ENCODE measurements at regions not wholly inside any gene's neighbourhood (a gene's known extent, or its start where the extent isn't known, plus 50 kb on each side); places are given as distances from the start of the nearest gene placed in this dataset.

DNA sequence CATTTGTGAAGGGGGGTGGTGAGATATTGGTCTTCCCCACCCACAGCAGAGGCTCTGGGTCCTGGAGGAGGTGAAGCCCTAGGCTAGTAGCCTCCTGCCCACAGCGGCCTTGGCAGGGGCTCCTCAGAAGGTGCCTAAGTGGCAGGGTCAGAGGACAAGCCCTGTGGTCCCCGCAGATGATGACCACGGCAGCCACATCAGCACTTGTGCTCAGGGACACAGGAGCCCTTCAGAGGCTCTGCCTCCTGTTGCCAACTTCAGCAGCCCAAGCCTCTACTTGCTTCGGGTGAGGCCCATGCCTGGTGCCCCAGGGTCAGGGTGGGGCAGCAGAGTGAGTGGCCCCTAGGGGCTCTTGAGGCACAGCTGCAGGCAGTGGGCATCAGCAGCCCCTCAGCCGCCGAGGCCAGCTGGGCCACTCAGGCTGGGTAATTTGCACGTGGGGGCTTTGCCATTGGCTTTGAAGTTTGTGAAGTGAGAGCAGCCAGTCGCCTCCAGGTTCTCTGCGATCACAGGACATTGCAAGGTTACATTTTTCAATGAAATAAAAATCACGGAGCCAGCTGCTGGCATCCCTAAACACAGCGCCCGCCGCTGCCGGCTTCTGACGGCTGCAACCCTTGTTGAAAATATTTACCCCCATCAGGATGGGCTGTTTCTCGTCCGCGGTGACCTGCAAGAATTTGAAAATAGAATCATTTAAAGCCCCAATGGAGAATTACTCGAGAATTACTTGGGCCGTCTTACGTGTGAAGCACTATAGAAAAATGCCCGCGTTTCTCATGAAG is 108.5 kb downstream of the HMX1 start:
- Histone ChIP-seq H3K18ac (ENCODE audit: low read length) (no peak overlapping the region), H3K79me1 (ENCODE audit: low read depth, low read length) (no peaks in the 10 kb centered on the region), H3K4ac (ENCODE audit: low read length) (no peak overlapping the region), H3K4me3 (ENCODE audit: low read length in 2 of 2) (no peak overlapping the region), H2BK12ac (ENCODE audit: low read length) (no peak overlapping the region), H2AK5ac (ENCODE audit: low read depth, low read length) (peak overlapping the region; percentile 84), H3K4me2 (ENCODE audit: insufficient read depth, low read length, poor library complexity, severe bottlenecking) (no peak overlapping the region), H3K36me3 (replicated peaks in 1 of 2; ENCODE audit: control insufficient read depth in 2 of 2, insufficient read depth in 2 of 2, low read length in 2 of 2) (no peaks in the 10 kb centered on the region), H2BK15ac (ENCODE audit: low read length) (no peak overlapping the region), H3K27me3 (ENCODE audit: control insufficient read depth in 3 of 3, insufficient read depth in 3 of 3, low read depth in 1 of 3, low read length in 3 of 3) (peaks cover 0 to 7% (median 0%) of the 10 kb centered on the region in 3 experiments), H2AFZ (ENCODE audit: low read length) (no peak overlapping the region), H4K8ac (ENCODE audit: low read depth, low read length) (no peak overlapping the region), H3K27ac (replicated peaks; ENCODE audit: low read length) (no peak overlapping the region), H3K23ac (ENCODE audit: low read depth, low read length, poor library complexity) (no peak overlapping the region), H2BK5ac (ENCODE audit: low read length) (no peak overlapping the region), H3K4me1 (ENCODE audit: control insufficient read depth in 2 of 2, insufficient read depth in 1 of 2, low read depth in 1 of 2, low read length in 2 of 2) (peaks cover 0 to 6% of the 10 kb centered on the region in 2 donors), H4K91ac (ENCODE audit: low read depth, low read length, poor library complexity) (no peak overlapping the region), H2BK120ac (ENCODE audit: low read depth, low read length) (no peak overlapping the region), H3K9me3 (replicated peaks in 1 of 2; ENCODE audit: control insufficient read depth in 2 of 2, insufficient read depth in 1 of 2, low read depth in 1 of 2, low read length in 2 of 2) (peaks cover 0 to 1% of the 10 kb centered on the region in 2 donors), H3K14ac (ENCODE audit: low read length) (no peak overlapping the region), H3K9ac (ENCODE audit: low read depth, low read length, poor library complexity) (no peak overlapping the region)
- WGBS, 2 donors (ENCODE audit: extremely low coverage in 2 of 2, insufficient read length in 2 of 2, insufficient replicate concordance in 1 of 2) = no CpG with 5 or more reads among the region's 23 CpGs
- no peak for DNase-seq (ENCODE audit: low spot score)

DNA sequence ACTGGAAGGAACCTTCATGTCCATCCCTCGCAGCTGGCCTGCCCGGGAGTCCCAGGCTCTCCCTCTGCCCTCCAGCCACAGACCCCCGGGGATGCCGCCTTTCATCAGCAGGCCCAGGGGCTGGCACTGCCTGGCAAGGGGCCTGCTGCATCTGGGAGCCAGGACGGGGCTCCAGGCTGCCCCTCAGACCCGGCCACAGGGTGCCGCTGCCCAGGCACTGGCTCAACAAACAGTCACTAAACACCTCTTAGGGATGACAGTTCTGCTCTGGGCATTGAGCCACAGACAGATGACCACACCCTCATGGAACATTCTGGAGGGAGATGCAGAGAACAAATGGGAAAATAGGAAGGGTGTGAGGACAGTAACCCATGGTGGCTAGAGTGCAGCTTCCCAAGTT is 109.3 kb downstream of the HMX1 start:
- H2AK5ac ChIP-seq (ENCODE audit: low read depth, low read length) = no peak overlapping the region
- H3K23ac ChIP-seq (ENCODE audit: low read depth, low read length, poor library complexity) = no peak overlapping the region
- H2BK120ac ChIP-seq (ENCODE audit: low read depth, low read length) = no peak overlapping the region
- H3K4ac ChIP-seq (ENCODE audit: low read length) = no peak overlapping the region
- no peaks in the 10 kb centered on the region for H3K36me3 ChIP-seq (replicated peaks in 1 of 2; ENCODE audit: control insufficient read depth in 2 of 2, insufficient read depth in 2 of 2, low read length in 2 of 2)
- H2AFZ ChIP-seq (ENCODE audit: low read length) = no peak overlapping the region
- WGBS, 2 donors (ENCODE audit: extremely low coverage in 2 of 2, insufficient read length in 2 of 2, insufficient replicate concordance in 1 of 2) = no CpG with 5 or more reads among the region's 7 CpGs
- H3K9me3 ChIP-seq (replicated peaks in 1 of 2; ENCODE audit: control insufficient read depth in 2 of 2, insufficient read depth in 1 of 2, low read depth in 1 of 2, low read length in 2 of 2) = peaks cover 0 to 1% of the 10 kb centered on the region in 2 donors
- no peak overlapping the region for H4K91ac ChIP-seq (ENCODE audit: low read depth, low read length, poor library complexity)
- DNase-seq (ENCODE audit: low spot score) = no peak
- H3K27me3 ChIP-seq (ENCODE audit: control insufficient read depth in 3 of 3, insufficient read depth in 3 of 3, low read depth in 1 of 3, low read length in 3 of 3) = peaks cover 0 to 7% (median 0%) of the 10 kb centered on the region in 3 experiments
- H4K8ac ChIP-seq (ENCODE audit: low read depth, low read length) = no peak overlapping the region
- peak overlapping the region; percentile 30 for H3K9ac ChIP-seq (ENCODE audit: low read depth, low read length, poor library complexity)
- no peaks in the 10 kb centered on the region for H3K79me1 ChIP-seq (ENCODE audit: low read depth, low read length)
- H3K4me2 ChIP-seq (ENCODE audit: insufficient read depth, low read length, poor library complexity, severe bottlenecking) = no peak overlapping the region
- no peak overlapping the region for H2BK15ac ChIP-seq (ENCODE audit: low read length)
- no peak overlapping the region for H2BK5ac ChIP-seq (ENCODE audit: low read length)
- H3K14ac ChIP-seq (ENCODE audit: low read length) = peak overlapping the region; percentile 31
- H3K27ac ChIP-seq (replicated peaks; ENCODE audit: low read length) = no peak overlapping the region
- H2BK12ac ChIP-seq (ENCODE audit: low read length) = peak overlapping the region; percentile 6
- H3K4me3 ChIP-seq (ENCODE audit: low read length in 2 of 2) = no peak overlapping the region
- peaks cover 0 to 6% of the 10 kb centered on the region in 2 donors for H3K4me1 ChIP-seq (ENCODE audit: control insufficient read depth in 2 of 2, insufficient read depth in 1 of 2, low read depth in 1 of 2, low read length in 2 of 2)
- peak overlapping the region; percentile 31 for H3K18ac ChIP-seq (ENCODE audit: low read length)

DNA sequence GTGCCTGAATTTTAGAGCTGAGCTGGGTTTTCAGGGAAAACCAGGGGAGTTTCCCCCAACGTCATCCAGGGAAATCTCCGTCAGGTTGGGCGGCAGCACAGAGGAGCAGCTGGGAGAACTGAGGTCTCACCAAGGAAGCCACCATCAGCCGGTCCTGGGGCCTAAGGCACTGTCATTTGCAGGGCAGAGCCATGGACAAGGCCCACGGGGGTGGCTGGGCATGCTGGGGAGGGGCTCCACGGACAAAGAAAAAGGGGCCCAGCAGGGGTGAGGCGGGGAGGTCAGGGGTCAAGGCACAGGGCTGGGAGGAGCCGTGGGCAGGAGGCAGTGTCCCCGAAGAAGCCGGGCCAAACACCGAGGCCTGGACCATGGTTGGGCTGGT is 109.8 kb downstream of the HMX1 start:
- no peaks in the 10 kb centered on the region for H3K36me3 ChIP-seq (replicated peaks in 1 of 2; ENCODE audit: control insufficient read depth in 2 of 2, insufficient read depth in 2 of 2, low read length in 2 of 2)
- H3K4me3 ChIP-seq (ENCODE audit: low read length in 2 of 2) = no peak overlapping the region
- no peak for DNase-seq (ENCODE audit: low spot score)
- peaks cover 0 to 6% of the 10 kb centered on the region in 2 donors for H3K4me1 ChIP-seq (ENCODE audit: control insufficient read depth in 2 of 2, insufficient read depth in 1 of 2, low read depth in 1 of 2, low read length in 2 of 2)
- H2AFZ ChIP-seq (ENCODE audit: low read length) = no peak overlapping the region
- no peak overlapping the region for H3K9ac ChIP-seq (ENCODE audit: low read depth, low read length, poor library complexity)
- no peak overlapping the region for H3K27ac ChIP-seq (replicated peaks; ENCODE audit: low read length)
- no peak overlapping the region for H4K91ac ChIP-seq (ENCODE audit: low read depth, low read length, poor library complexity)
- no peak overlapping the region for H2AK5ac ChIP-seq (ENCODE audit: low read depth, low read length)
- peak overlapping the region; percentile 31 for H3K18ac ChIP-seq (ENCODE audit: low read length)
- no peak overlapping the region for H3K4ac ChIP-seq (ENCODE audit: low read length)
- H3K4me2 ChIP-seq (ENCODE audit: insufficient read depth, low read length, poor library complexity, severe bottlenecking) = no peak overlapping the region
- no peaks in the 10 kb centered on the region for H3K79me1 ChIP-seq (ENCODE audit: low read depth, low read length)
- H2BK15ac ChIP-seq (ENCODE audit: low read length) = no peak overlapping the region
- peaks cover 0 to 1% of the 10 kb centered on the region in 2 donors for H3K9me3 ChIP-seq (replicated peaks in 1 of 2; ENCODE audit: control insufficient read depth in 2 of 2, insufficient read depth in 1 of 2, low read depth in 1 of 2, low read length in 2 of 2)
- H2BK120ac ChIP-seq (ENCODE audit: low read depth, low read length) = no peak overlapping the region
- peak overlapping the region; percentile 31 for H3K14ac ChIP-seq (ENCODE audit: low read length)
- H3K23ac ChIP-seq (ENCODE audit: low read depth, low read length, poor library complexity) = no peak overlapping the region
- no CpG with 5 or more reads among the region's 11 CpGs for WGBS, 2 donors (ENCODE audit: extremely low coverage in 2 of 2, insufficient read length in 2 of 2, insufficient replicate concordance in 1 of 2)
- H2BK12ac ChIP-seq (ENCODE audit: low read length) = no peak overlapping the region
- H2BK5ac ChIP-seq (ENCODE audit: low read length) = no peak overlapping the region
- H4K8ac ChIP-seq (ENCODE audit: low read depth, low read length) = peak overlapping the region; percentile 56
- peaks cover 0 to 7% (median 0%) of the 10 kb centered on the region in 3 experiments for H3K27me3 ChIP-seq (ENCODE audit: control insufficient read depth in 3 of 3, insufficient read depth in 3 of 3, low read depth in 1 of 3, low read length in 3 of 3)

GRCh38 chr4:8761167-8761823 is 110.3 kb downstream of the HMX1 start:
- Histone ChIP-seq H3K4me3 (ENCODE audit: low read length in 2 of 2) (no peak overlapping the region), H3K4me2 (ENCODE audit: insufficient read depth, low read length, poor library complexity, severe bottlenecking) (no peak overlapping the region), H3K4ac (ENCODE audit: low read length) (no peak overlapping the region), H2BK12ac (ENCODE audit: low read length) (no peak overlapping the region), H2BK120ac (ENCODE audit: low read depth, low read length) (no peak overlapping the region), H2AK5ac (ENCODE audit: low read depth, low read length) (no peak overlapping the region), H3K4me1 (ENCODE audit: control insufficient read depth in 2 of 2, insufficient read depth in 1 of 2, low read depth in 1 of 2, low read length in 2 of 2) (peaks cover 0 to 6% of the 10 kb centered on the region in 2 donors), H3K9ac (ENCODE audit: low read depth, low read length, poor library complexity) (no peak overlapping the region), H2AFZ (ENCODE audit: low read length) (no peak overlapping the region), H3K9me3 (replicated peaks in 1 of 2; ENCODE audit: control insufficient read depth in 2 of 2, insufficient read depth in 1 of 2, low read depth in 1 of 2, low read length in 2 of 2) (peaks cover 0 to 1% of the 10 kb centered on the region in 2 donors), H3K27me3 (ENCODE audit: control insufficient read depth in 3 of 3, insufficient read depth in 3 of 3, low read depth in 1 of 3, low read length in 3 of 3) (peaks cover 0 to 7% (median 0%) of the 10 kb centered on the region in 3 experiments), H3K23ac (ENCODE audit: low read depth, low read length, poor library complexity) (no peak overlapping the region), H4K91ac (ENCODE audit: low read depth, low read length, poor library complexity) (no peak overlapping the region), H3K36me3 (replicated peaks in 1 of 2; ENCODE audit: control insufficient read depth in 2 of 2, insufficient read depth in 2 of 2, low read length in 2 of 2) (no peaks in the 10 kb centered on the region), H3K27ac (replicated peaks; ENCODE audit: low read length) (no peak overlapping the region), H2BK15ac (ENCODE audit: low read length) (no peak overlapping the region), H3K18ac (ENCODE audit: low read length) (peak overlapping the region; percentile 74), H3K79me1 (ENCODE audit: low read depth, low read length) (no peaks in the 10 kb centered on the region), H3K14ac (ENCODE audit: low read length) (peak overlapping the region; percentile 32), H2BK5ac (ENCODE audit: low read length) (no peak overlapping the region), H4K8ac (ENCODE audit: low read depth, low read length) (no peak overlapping the region)
- WGBS, 2 donors (ENCODE audit: extremely low coverage in 2 of 2, insufficient read length in 2 of 2, insufficient replicate concordance in 1 of 2) = no CpG with 5 or more reads among the region's 17 CpGs
- DNase-seq (ENCODE audit: low spot score) = no peak

Data from neuronal stem cell (in vitro differentiated cells).